HG02981 (cell line): ENCODE measurements at regions not wholly inside any gene's neighbourhood (a gene's known extent, or its start where the extent isn't known, plus 50 kb on each side); places are given as distances from the start of the nearest gene placed in this dataset.

ENCODE experiments used
- ATAC-seq: cut with Tn5 transposase; IDR thresholded peaks from one replicate; pipeline ENCODE4 v1.9.1; 2021; ENCODE audit warnings: mild to moderate bottlenecking, moderate library complexity; ENCODE audit not compliant: unreplicated experiment

DNA sequence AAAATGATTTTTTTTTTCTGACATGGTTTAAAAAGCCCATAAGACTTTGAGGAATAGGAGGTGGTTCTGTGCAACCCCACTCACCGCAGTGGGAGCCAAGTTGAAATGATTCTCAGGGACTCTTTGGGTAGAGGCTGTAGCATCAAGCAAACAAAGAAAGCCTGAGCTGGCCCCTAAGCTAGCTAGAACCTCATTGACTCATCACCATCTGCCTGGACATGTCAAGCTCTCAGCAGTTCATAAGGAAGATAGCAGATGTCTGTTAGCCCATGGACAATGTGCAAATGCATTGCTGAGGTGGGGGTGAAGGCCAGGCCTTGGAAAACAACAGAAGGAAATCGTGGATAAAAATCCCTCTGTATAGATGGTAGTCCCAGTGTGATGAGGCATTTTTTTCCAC, 234.8 kb downstream of the NR2F2 start:
- no peak for ATAC-seq

DNA sequence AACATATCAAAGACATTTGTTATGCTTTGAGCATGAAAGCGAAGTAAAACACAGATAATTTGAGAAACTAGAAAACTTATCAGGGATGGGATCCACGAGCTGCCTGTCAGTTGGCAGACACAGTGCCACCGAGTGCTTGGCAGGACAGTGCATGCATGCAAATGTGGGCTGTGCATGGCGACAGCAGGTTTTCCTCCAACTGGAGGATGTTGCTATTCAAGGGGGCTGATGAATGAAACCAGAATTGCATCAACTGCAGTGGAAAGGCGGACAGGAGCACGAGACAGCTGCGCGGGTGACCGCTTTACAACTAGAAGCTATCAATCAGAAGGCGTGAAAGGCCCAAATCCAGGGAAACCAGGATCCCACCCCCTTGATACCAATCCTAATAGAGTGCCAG, 244.3 kb downstream of the NR2F2 start:
- no peak for ATAC-seq

DNA sequence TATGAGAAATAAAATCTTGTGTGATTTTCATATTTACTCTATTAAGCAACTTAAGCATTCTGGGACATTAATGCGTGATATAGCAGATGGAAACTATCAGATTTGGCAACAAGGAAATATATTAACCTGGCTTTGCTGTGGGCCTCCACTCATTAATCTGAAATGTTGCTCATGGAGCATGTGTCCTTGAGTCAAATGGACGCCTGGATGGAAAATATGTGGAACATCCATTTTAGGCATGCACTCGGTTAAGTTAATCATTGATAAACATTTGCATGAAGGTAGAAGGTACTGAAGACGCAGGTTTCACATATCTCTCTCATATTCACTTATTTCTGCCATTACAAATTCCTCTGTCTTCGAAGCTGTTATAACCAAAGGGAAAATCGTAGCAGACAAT, 246.1 kb downstream of the NR2F2 start:
- no peak for ATAC-seq

DNA sequence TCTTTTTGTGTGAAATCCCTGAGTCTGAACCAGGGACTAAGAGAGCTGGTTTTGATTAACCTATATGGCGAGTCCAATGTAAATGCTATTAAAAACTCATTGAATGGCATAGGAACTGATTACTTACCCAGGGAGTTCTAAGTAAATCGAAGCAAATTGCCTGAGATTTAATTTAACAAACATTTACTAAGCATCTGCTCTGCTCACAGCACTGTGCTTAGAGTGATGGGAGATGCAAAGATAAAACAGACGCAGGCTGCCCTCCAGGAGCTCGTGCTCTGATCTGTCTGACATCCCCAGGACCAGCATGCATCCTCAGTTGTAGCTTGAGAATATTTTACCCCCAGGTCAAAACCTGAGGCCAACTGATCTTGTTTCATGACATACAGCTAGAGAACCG, 247.9 kb downstream of the NR2F2 start:
- no peak for ATAC-seq

DNA sequence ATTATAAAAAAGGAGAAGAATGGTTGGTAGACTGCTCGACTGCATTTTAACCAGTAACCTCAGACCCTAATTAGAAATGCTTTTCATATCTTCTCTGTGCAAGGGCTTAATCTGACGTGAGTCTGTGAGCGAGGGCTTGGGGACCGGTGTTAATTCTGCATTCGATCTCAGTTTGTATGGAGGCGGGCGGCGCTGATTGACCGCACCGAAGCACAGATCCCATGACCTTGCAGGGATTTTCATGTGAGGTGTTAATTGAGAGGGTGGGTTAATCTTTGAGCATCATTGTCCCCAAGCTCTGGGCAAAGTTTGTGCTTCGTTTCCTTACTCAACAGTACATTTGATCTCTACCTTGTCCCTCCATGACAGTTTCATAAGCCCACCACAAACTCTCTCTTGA, 250.9 kb downstream of the NR2F2 start:
- no peak for ATAC-seq

DNA sequence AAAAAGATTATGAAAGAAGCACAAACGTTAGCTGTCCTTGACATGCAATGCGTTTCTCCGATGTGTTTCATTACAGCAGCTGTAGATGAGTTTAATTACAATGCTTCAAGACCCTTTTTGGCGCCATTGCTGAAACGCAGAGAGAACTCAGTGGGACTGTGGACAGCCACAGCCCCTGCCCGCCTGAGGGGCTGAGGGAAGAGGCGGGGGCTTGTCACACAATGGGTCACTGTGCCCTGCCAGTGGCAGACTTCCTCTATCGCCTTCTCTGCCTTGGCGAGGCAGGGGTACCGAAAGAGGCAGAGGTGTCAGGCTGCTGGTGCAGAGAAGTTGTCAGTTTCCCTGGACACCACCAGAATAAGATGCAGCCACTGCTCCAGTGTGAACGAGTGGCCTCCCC, 252.0 kb downstream of the NR2F2 start:
- ATAC-seq = no peak

DNA sequence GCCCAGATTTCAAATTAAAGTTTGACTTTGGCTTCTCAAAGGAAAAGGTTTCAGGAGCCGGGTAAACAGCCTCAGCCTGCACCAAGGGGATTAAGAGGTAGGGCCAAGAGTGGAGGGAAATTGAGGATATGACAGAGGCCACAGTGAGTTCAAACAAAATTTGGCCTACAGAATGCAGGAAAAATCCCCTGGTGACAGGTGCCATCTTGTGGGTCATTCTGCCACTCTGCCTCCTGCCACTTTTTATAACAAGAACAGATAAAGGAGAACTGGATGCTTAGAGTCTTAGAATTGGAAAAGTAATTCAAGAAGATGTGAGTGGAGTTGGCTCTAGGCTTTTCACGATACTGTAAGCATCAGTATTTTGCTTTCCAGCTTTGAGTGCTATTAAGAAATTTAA, 253.2 kb downstream of the NR2F2 start:
- ATAC-seq = no peak

DNA sequence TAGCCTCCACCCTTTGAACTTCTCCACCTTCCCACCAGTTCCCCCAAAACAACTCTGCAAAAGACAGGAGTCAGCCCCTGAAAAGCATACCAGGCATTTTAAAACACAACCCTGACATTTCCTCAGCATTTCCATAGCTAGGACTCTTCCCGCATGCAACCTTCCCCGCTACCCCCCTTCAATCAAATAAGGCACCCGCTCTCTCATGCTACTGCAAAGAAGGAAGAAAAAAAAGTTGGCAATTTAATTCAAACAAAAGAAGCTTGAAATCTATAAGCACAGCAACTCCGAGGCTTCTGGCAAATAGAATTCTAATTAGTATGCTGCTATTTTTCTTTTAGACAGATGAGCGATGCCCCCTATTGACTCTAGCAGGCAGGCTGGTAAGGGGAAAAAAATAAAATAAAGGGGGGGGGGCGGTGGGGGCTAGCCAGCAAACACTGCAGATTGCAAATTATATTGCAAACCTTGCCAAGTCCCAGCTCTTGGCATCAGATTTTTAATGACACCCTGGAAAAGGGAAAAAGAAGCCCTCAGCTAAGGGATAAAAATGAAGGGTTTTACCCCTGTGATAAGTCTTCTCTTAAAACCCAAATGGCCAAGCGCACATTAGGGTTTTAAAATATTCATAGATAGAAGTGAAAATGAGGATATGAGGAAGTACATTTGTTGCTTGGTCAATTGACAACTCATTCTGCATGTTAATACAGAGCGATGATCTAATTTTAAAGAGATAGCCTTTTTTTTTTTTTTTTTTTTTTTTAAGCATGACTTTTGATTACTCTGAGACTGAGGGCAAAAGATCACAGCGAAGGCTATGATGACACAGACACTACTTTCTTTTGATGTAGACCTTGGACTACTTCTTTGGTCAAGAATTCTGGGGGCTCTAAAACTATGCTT, 255.2 kb downstream of the NR2F2 start:
- ATAC-seq = no peak

DNA sequence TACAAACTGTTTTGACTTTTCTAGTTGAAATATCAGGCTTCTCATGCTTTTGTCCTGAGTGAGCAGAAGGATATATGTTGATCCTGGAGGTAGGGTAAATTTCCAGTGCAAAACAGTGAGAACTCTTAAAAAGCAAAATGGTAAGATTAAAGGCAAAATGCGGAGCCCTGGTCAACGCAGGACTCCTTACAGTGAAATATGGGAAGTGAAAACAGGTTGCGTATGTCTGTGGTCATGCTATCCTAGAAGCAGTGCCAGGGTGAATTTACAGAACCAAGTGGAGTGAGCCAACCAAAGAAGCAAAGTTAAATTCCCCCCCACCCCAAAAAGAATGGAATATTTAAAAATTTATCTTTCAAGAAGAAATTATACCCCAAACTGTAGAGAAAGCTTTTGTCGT, 256.4 kb downstream of the NR2F2 start:
- ATAC-seq = no peak

DNA sequence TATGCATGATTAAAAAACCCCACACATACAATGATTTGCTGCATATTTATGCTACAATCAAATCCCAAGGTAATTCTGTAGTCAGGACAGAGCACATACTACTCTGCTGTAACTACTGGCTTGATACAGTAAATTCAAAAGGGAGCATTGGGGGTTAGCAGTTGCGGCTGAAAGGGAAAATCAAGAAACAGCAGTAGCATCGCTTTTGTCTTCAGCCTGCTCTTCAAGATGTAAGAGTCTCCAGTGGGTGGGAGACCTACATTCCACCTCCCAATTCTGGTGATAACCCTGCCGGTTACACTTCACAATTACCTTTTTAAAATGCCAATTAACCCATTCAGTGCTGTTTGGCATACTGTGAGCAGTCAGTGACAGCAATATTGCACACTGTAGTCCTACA, 259.4 kb downstream of the NR2F2 start:
- no peak for ATAC-seq

DNA sequence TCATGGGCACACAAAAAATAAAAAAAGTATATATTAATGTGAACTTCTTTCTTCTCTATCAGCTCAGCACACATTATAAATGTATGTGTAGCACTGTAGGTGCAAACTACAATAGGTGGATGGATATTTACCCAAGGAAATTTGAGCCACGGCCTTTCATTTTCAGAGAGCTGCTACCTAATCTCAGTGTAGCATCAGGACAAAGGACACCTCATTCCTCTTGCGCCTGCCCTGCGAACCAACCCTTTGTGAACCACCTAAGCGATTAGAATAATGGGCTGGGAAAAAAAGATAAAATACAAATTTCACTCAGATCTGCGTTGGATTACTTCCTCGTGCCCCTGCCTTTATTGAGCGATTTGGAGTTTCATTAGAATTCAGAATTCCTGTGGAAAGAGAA, 263.2 kb downstream of the NR2F2 start:
- no peak for ATAC-seq

DNA sequence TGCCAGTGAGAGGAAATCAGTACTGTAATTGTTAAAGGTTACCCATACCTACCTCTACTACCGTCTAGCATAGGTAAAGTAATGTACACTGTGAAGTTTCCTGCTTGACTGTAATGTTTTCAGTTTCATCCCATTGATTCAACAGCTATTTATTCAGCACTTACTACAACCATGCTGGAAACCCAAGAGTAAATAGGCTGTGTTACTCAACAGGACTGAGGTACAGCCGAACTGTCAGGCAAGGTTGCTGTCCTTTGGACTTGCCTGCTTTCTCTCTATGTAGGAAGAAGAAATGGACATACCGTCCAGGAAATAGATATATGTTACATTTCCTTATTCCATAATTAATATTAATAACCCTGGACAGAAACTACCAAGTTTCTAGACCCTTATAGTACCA, 265.5 kb downstream of the NR2F2 start:
- ATAC-seq = no peak

DNA sequence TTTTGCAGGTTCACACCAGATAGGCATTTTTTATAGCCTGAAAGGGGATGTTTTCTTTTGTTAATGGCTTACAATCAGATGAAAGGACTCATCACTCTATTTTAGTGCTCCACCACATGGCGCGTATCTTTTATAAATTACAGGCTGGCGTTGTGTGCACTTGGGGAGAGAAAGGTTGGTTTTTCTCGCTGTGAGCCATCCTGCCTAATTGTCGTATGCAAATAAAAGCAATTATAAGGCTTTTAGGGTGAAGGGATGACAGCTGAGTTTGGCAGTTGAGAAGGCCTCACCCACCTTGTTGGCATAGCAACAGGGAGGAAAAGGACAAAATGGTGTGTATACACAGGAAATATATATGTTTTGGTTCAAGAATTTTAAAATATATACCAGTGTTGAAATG, 268.0 kb downstream of the NR2F2 start:
- no peak for ATAC-seq

DNA sequence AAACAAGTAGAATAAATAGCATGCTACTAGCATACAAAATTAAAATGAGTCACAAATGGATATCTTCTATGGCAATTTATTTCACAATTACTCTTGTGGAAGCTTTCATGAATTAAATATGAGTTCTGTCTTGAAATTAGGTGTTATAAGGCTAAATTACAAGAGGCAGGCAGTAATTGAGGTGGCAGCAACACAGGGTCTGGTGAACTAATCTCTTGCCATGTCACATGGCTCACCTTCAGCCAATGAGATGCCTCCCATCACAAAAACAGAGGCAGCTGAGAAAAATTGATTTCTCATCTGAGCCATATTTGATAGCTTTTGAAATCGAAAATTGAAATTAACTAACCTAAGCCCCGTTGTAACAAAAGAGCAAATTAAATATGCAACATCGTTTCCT, 268.8 kb downstream of the NR2F2 start:
- no peak for ATAC-seq

DNA sequence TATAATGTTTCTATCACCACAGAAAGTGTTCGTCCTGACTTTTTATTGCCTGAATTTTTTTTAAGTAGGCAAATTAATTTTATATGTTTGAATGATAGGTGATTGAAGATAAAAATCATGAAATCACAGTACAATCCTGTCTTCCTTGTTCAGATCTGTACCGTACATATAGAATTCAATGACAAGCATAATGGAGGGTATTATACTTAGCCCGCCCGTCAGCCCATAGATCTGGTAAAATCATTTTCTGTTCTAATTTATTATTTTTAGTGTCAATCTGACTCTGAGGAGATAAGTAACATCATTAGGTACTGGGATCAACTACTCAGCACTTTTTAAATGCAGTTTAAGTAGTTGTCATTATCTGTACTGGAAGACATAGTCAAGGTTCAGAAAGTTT, 269.9 kb downstream of the NR2F2 start:
- ATAC-seq = no peak

DNA sequence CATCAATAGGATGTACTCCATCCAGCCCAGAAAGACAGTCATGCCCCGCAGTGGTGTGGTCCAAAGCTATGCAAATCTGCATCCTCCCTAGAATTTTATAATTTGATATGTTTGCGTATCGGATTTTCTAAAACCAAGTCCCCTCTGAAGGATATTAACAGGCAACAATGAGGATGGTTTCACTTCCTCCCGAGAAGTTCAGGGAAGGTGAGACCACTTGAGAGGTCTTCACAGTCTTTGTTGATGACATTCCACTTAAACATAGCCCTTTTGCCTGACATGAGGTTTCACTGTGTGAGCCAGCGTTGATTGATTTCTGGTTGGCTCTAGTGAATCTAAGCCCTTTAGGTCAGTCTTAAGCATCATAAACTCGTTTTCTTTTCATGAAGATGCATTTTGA, 276.1 kb downstream of the NR2F2 start:
- no peak for ATAC-seq

DNA sequence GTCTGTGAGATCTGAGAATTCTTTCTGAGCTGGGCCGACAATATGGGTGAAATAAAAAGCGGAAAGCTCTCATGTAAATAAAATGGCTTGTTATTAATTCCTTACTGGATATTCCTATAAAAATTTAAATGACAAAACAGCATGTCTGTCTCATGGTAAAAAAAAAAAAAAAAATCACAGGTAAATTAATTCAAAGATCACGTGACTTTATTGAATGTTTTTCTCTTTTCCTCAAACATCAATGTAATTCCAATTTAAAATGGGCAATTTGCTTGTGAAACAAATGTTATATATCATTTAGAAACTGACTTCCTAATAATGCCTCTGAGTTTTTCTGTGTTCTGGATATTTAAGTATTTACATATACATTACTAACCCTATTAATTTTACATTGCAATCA, 280.3 kb downstream of the NR2F2 start:
- ATAC-seq = no peak

DNA sequence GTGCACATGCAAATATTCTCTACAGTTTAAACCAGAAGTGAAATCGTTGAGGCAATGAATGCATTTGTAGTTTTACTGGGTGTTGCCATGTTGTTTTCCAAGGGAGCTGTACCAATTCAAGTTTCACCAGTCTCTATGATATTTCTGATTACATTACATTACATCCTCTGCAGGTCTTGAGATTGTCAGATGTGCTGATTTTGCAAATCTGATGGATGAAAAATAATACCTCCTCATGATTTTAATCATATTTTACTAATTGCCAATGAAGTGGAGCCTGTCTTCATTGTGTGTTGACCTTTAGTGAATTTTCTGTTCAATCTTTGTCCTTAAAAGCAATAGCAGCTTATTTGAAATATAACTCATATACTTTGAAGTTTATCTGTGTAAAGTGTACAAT, 282.4 kb downstream of the NR2F2 start:
- no peak for ATAC-seq

DNA sequence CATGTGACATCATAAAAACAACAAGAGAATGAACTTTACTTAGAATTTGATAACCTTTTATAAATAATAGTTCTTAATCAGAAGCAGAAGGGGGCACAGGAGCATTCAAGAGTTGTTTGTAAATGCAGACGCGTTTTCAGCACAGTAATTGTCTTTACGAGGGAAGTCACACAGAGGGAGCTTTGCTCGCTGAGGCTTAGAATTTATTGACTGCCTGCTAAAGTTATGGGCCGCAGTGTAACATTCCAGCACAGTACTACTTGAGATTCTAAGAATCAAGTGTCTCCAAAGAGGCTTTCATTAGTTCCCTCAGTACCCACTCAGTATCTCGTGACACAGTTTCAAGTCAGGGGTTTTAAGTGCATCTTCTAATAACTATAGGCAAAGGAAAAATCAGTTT, 288.7 kb downstream of the NR2F2 start:
- ATAC-seq = no peak

DNA sequence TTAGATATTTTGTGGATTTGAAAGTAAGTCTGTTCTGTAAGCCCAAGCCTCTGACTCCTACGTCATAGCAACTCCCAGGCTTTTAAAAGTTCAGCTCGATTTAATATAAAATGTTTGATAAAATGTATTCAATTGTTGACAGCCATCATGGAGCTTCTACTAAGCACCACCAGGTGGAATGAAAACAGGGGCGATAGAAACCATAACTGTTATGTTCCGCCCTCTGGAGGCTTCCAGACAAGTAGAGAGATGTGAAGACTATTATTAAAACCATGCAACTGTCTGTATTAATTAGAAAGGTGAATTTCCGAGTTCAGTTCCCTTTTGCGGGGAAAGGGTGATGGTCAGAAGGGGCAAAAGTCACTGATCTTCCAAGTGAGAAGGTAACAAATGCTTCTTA, 292.2 kb downstream of the NR2F2 start:
- ATAC-seq = no peak

DNA sequence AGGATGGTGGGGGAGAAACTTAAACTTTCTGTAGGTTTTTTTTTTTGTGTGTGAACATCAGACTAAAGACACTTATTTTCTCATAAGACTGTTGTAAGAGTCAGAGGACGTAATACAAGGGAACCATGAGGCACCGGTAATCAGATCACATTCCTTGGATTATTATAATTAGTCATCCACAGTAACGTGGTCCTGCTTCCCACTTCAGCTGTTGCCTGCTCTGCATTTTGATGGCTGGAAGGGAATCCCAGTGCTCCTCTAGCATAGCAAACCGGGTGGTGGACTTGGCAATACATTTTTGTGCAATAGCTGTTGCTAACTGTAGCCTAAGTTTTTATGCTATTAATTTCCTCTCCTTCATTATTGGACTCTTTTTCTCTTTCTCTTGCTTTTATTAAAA, 294.8 kb downstream of the NR2F2 start:
- no peak for ATAC-seq

DNA sequence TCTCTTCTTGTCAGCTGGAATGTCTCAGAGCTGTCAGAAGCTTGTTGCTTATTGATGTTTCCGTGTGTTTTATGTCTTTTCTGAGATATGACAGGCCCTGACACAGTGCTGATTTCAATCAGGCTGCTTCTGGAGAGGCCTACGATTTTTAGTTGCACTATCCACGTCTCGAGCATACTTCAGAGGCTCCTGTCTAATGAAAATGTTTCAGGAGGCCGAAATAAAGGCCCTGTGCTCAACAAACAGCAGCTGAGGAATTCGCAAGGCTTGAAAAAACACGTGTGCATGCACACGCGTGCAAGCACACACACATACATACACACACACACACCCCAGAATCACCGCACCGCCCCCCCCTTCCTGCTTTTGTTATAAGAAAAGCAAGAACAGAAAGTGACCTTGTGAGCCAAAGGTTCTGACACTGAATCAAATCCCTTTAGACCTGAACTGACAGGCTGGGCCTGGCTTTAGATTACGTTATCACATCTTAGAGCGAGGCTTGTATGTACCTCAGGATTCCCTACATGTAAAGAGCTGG, 296.6 kb downstream of the NR2F2 start:
- ATAC-seq = no peak

DNA sequence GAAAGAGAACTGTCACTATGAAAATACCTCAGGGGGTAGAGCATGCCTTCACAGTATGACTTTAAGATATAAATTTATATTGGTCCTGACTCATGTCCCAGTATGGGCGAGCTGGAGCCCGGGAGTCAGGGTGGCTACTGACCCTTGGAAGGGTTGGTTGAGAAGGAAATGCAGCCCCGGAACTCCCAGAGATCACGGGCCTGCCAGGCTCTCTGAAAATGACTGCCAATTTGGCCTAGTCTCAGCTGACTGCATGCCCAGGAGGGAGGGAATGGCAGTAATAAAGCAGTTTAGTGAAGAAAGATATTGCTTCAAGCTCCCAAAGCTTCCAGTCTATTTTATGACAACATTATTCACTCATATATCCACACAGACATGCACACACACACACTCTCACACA, 299.0 kb downstream of the NR2F2 start:
- no peak for ATAC-seq
